IMR-90 (cell line): ENCODE measurements at regions not wholly inside any gene's neighbourhood (a gene's known extent, or its start where the extent isn't known, plus 50 kb on each side); places are given as distances from the start of the nearest gene placed in this dataset.

Experiments used
- ATAC-seq: fragments of 200-7000 bp; cut with Tn5 transposase; 2 replicates; pipeline ENCODE4 v1.9.1; 2020; ENCODE audit warnings: low read depth, mild to moderate bottlenecking, moderate library complexity
- BruUV-seq: library from RNA; stranded (reverse); fragments of 400-500 nt; replicated peaks from 2 replicates; lab custom pipeline; 2021; lab: Mats Ljungman, UMichigan
- CTCF ChIA-PET: fragments of 300-600 bp; formaldehyde crosslinking; extraction: SDS; loops from one replicate; lab custom pipeline; 2021; ENCODE audit warnings: antibody characterized with exemption; lab: Yijun Ruan, JAX
- POLR2A ChIA-PET: fragments of 300-600 bp; sonication (Branson Sonifier 250); formaldehyde crosslinking; loops from one replicate; lab custom pipeline; 2022; ENCODE audit warnings: antibody characterized with exemption; ENCODE audit not compliant: unreplicated experiment; lab: Charles Lee
- DNase-seq: peaks from one replicate; pipeline ENCODE4 v3.0.0; 2013
- H2AFZ ChIP-seq: replicated peaks from 2 replicates; pipeline ENCODE3; 2013; ENCODE audit warnings: low read length, mild to moderate bottlenecking; ENCODE audit not compliant: poor library complexity
- H2AK5ac ChIP-seq: 2 replicates; pipeline ENCODE4 v1.6.1; 2013; ENCODE audit warnings: low read depth, low read length, inconsistent platforms
- H2AK9ac ChIP-seq: replicated peaks from 2 replicates; pipeline ENCODE3; 2013; ENCODE audit warnings: mild to moderate bottlenecking, low read depth, low read length, moderate library complexity; ENCODE audit not compliant: poor library complexity
- H2BK120ac ChIP-seq: 2 replicates; pipeline ENCODE4 v1.6.1; 2013; ENCODE audit warnings: low read depth, low read length, inconsistent platforms
- H2BK15ac ChIP-seq: 3 replicates; pipeline ENCODE4 v1.6.1; 2013; ENCODE audit warnings: low read depth, low read length, inconsistent platforms
- H2BK20ac ChIP-seq: 2 replicates; pipeline ENCODE4 v1.6.1; 2013; ENCODE audit warnings: low read depth, mild to moderate bottlenecking, inconsistent platforms, low read length, moderate library complexity
- H2BK5ac ChIP-seq: 2 replicates; pipeline ENCODE4 v1.6.1; 2013; ENCODE audit warnings: mild to moderate bottlenecking, low read depth, low read length, inconsistent platforms; ENCODE audit not compliant: poor library complexity, severe bottlenecking
- H3K14ac ChIP-seq: replicated peaks from 2 replicates; pipeline ENCODE4 v1.6.1; 2013; ENCODE audit warnings: low read depth, low read length, inconsistent platforms
- H3K18ac ChIP-seq: 2 replicates; pipeline ENCODE4 v1.6.1; 2013; ENCODE audit warnings: low read depth, low read length, control low read depth
- H3K23ac ChIP-seq: 2 replicates; pipeline ENCODE4 v1.6.1; 2013; ENCODE audit warnings: low read depth, low read length, inconsistent platforms
- H3K27ac ChIP-seq: 2 replicates; pipeline ENCODE4 v1.5.1; 2013; ENCODE audit warnings: mild to moderate bottlenecking, control low read depth, low read length; ENCODE audit not compliant: insufficient read depth
- H3K27me3 ChIP-seq: 2 replicates; pipeline ENCODE4 v1.6.1; 2013; ENCODE audit warnings: low read length; ENCODE audit not compliant: control insufficient read depth, insufficient read depth
- H3K36me3 ChIP-seq: 2 replicates; pipeline ENCODE4 v1.6.1; 2013; ENCODE audit warnings: low read length, mixed read lengths; ENCODE audit not compliant: control insufficient read depth, insufficient read depth
- H3K4ac ChIP-seq: 2 replicates; pipeline ENCODE4 v1.6.1; 2013; ENCODE audit warnings: low read depth, low read length, inconsistent platforms
- H3K4me1 ChIP-seq: 2 replicates; pipeline ENCODE4 v1.6.1; 2013; ENCODE audit warnings: low read length, mixed read lengths; ENCODE audit not compliant: control insufficient read depth, insufficient read depth
- H3K4me2 ChIP-seq: 2 replicates; pipeline ENCODE4 v1.6.1; 2013; ENCODE audit warnings: low read depth, mild to moderate bottlenecking, control low read depth, low read length, moderate library complexity
- H3K4me3 ChIP-seq: 2 replicates; pipeline ENCODE4 v1.5.1; 2013; ENCODE audit warnings: low read depth, mild to moderate bottlenecking, control low read depth, low read length, moderate library complexity; ENCODE audit not compliant: insufficient read depth
- H3K56ac ChIP-seq: 2 replicates; pipeline ENCODE4 v1.6.1; 2013; ENCODE audit warnings: low read length, inconsistent platforms; ENCODE audit not compliant: insufficient read depth; ENCODE audit errors: extremely low read depth
- H3K79me1 ChIP-seq, 2 experiments: 2 replicates each; pipeline ENCODE4 v1.6.1; 2013; ENCODE audit warnings: low read length in 2 of 2, inconsistent platforms in 1 of 2, low read depth in 1 of 2
- H3K9ac ChIP-seq: 2 replicates; pipeline ENCODE4 v1.6.1; 2013; ENCODE audit warnings: low read depth, low read length, control low read depth
- H3K9me1 ChIP-seq: 2 replicates; pipeline ENCODE4 v1.6.1; 2013; ENCODE audit warnings: low read length, inconsistent platforms; ENCODE audit not compliant: insufficient read depth
- H3K9me3 ChIP-seq: 2 replicates; pipeline ENCODE4 v1.6.1; 2013; ENCODE audit warnings: low read length; ENCODE audit not compliant: control insufficient read depth, insufficient read depth
- H4K20me1 ChIP-seq: 2 replicates; pipeline ENCODE4 v1.6.1; 2013; ENCODE audit warnings: low read length, inconsistent platforms; ENCODE audit not compliant: insufficient read depth
- H4K5ac ChIP-seq: 2 replicates; pipeline ENCODE4 v1.6.1; 2013; ENCODE audit warnings: mild to moderate bottlenecking, low read depth, low read length, control low read depth
- H4K8ac ChIP-seq, 2 experiments: 2 replicates each; pipeline ENCODE4 v1.6.1; 2013; ENCODE audit warnings: low read depth in 2 of 2, low read length in 2 of 2, control low read depth in 1 of 2, inconsistent platforms in 1 of 2
- H4K91ac ChIP-seq: 2 replicates; pipeline ENCODE4 v1.6.1; 2013; ENCODE audit warnings: low read depth, low read length, inconsistent platforms; ENCODE audit not compliant: insufficient read depth
- BHLHE40 ChIP-seq: fragments of 150-350 bp; IDR thresholded peaks from 2 replicates; pipeline ENCODE4 v1.6.1; 2016; ENCODE audit warnings: mild to moderate bottlenecking, low read depth, low read length
- CHD1 ChIP-seq: IDR thresholded peaks from 2 replicates; pipeline ENCODE4 v1.6.1; 2012; ENCODE audit warnings: low read depth, low read length, improper control_type of control experiment
- FOS ChIP-seq: fragments of 150-350 bp; IDR thresholded peaks from 2 replicates; pipeline ENCODE4 v1.6.1; 2016; ENCODE audit warnings: low read depth, low read length
- MAFK ChIP-seq: IDR thresholded peaks from 2 replicates; pipeline ENCODE4 v1.6.1; 2012; ENCODE audit warnings: low read depth, low read length, improper control_type of control experiment
- MAZ ChIP-seq: IDR thresholded peaks from 2 replicates; pipeline ENCODE4 v1.6.1; 2012; ENCODE audit warnings: low read depth, mild to moderate bottlenecking, low read length, improper control_type of control experiment, moderate library complexity, borderline replicate concordance
- MXI1 ChIP-seq: IDR thresholded peaks from 2 replicates; pipeline ENCODE4 v1.6.1; 2012; ENCODE audit warnings: low read depth, mild to moderate bottlenecking, low read length, moderate library complexity, borderline replicate concordance
- NFE2L2 ChIP-seq: fragments of 150-350 bp; IDR thresholded peaks from 2 replicates; pipeline ENCODE4 v1.6.1; 2016; ENCODE audit warnings: low read depth, mild to moderate bottlenecking, low read length
- RAD21 ChIP-seq: IDR thresholded peaks from 2 replicates; pipeline ENCODE4 v1.6.1; 2012; ENCODE audit warnings: low read length, improper control_type of control experiment
- RCOR1 ChIP-seq: IDR thresholded peaks from 2 replicates; pipeline ENCODE4 v1.6.1; 2012; ENCODE audit warnings: mild to moderate bottlenecking, low read length, improper control_type of control experiment; ENCODE audit not compliant: insufficient replicate concordance
- RFX5 ChIP-seq: IDR thresholded peaks from 2 replicates; pipeline ENCODE4 v1.8.0; 2012; ENCODE audit warnings: low read depth, mild to moderate bottlenecking, low read length, moderate library complexity
- SMC3 ChIP-seq: fragments of 150-350 bp; IDR thresholded peaks from 2 replicates; pipeline ENCODE4 v1.6.1; 2016; ENCODE audit warnings: low read depth, mild to moderate bottlenecking, antibody characterized with exemption, low read length, moderate library complexity
- WGBS, 2 experiments: methylation state at CpG; one replicate each; pipeline versions ENCODE4 v1.1.5 to v1.1.7; 2013; ENCODE audit warnings: missing lambda C conversion rate in 2 of 2; ENCODE audit not compliant: insufficient read length in 1 of 2; ENCODE audit errors: extremely low coverage in 2 of 2; 5-methylcytosine and 5-hydroxymethylcytosine counted together
- dilution Hi-C: fragments of 300-500 bp; cut with HindIII; formaldehyde crosslinking; loops from one replicate; pipeline ENCODE4 v1.14.3; 2018; ENCODE audit warnings: low sequenced_read_pairs; ENCODE audit not compliant: unreplicated experiment
- in situ Hi-C: fragments of 300-500 bp; cut with MboI; formaldehyde crosslinking; loops from 3 replicates; pipeline ENCODE4 v1.14.3; 2019; ENCODE audit warnings: low sequenced_read_pairs, inconsistent platforms, mixed read lengths
- intact Hi-C: fragments of 100-400 bp; cut with micrococcal nuclease; formaldehyde crosslinking; loops from 2 replicates; pipeline ENCODE4 v1.10.0; 2022
- TF ChIP-seq, protein P1 (sequence below): fragments of 150-350 bp; IDR thresholded peaks from 2 replicates; pipeline ENCODE4 v1.6.1; 2016; ENCODE audit warnings: low read depth, mild to moderate bottlenecking, low read length, moderate library complexity, borderline replicate concordance
- TF ChIP-seq, protein P2 (sequence below): fragments of 150-350 bp; IDR thresholded peaks from 2 replicates; pipeline ENCODE4 v1.6.1; 2017; ENCODE audit warnings: mild to moderate bottlenecking, antibody characterized with exemption, low read length, low read depth
- TF ChIP-seq, protein P3 (sequence below): conservative IDR thresholded peaks from 2 replicates; pipeline ENCODE4 v1.5.1; 2012; ENCODE audit warnings: mild to moderate bottlenecking, low read depth, low read length, improper control_type of control experiment

DNA sequence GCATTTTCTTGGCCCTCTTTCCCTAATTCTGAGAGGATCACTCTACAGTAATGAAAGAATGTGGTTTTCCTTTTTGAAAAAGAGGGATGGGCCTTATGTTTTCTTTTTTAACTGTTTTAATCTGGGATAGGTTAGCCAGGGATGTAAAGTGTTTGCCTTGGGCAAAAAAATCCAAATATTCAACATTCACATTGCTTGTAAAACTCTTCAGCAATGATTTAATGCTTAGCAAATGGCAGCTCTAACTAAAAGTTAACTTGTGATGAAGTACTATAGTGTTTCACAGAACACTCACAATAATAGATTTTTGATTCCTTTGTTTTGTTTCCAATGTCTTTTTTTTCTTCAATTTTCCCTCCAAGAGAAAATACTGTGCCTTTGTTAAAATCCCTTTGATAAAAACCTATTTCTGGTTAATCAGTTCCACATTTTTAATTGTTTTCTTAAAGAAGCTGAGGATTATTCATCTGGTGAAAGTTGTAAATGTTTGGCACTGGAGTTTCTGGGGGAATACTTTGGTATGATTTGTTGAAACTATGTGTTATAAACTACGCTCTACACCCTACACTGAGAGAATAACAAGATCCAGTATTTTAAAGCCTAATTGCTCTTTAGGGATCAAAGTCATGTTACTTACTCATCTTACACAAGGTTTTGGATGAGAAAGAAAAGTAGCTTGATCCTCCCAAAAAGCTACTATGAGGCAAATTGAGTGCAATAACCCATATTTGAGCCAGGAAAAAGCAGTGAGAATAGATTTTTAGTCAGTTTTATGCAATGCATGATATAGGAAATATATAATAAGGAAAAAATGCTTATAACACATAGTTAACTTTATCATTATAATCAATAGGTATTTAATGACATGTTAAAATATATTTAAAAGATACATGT is 335.8 kb downstream of the EPHA7 start:
- no peak overlapping the region for H3K56ac ChIP-seq
- intact Hi-C loops, result no loop called here
- no peaks in the 10 kb centered on the region for H3K9me3 ChIP-seq
- no peak overlapping the region for H3K14ac ChIP-seq
- H4K91ac ChIP-seq, result no peak overlapping the region
- H2BK15ac ChIP-seq, result no peak overlapping the region
- ChIA-PET POLR2A (no interaction called here), CTCF (no interaction called here)
- no peak overlapping the region for H3K4me3 ChIP-seq
- no TSS peak for BruUV-seq
- no peak overlapping the region for H2AFZ ChIP-seq
- H3K27me3 ChIP-seq, result no peaks in the 10 kb centered on the region
- no peak overlapping the region for H4K5ac ChIP-seq
- H3K36me3 ChIP-seq, result no peaks in the 10 kb centered on the region
- DNase-seq (no peak), ATAC-seq (no peak)
- no peak overlapping the region for H3K4me2 ChIP-seq
- no peak overlapping the region for H3K9ac ChIP-seq
- in situ Hi-C loops, result no loop called here
- no peak overlapping the region for H3K27ac ChIP-seq
- dilution Hi-C loops, result no loop called here
- no peaks in the 10 kb centered on the region for H4K20me1 ChIP-seq
- H4K8ac ChIP-seq, result no peak overlapping the region
- no peak overlapping the region for H2BK5ac ChIP-seq
- no peak overlapping the region for H2BK120ac ChIP-seq
- no peak overlapping the region for H3K23ac ChIP-seq
- no CpG with 5 or more reads among the region's 1 CpG for WGBS, 2 experiments
- H2AK5ac ChIP-seq, result no peak overlapping the region
- H3K18ac ChIP-seq, result no peak overlapping the region
- TF ChIP-seq, protein P1, sequence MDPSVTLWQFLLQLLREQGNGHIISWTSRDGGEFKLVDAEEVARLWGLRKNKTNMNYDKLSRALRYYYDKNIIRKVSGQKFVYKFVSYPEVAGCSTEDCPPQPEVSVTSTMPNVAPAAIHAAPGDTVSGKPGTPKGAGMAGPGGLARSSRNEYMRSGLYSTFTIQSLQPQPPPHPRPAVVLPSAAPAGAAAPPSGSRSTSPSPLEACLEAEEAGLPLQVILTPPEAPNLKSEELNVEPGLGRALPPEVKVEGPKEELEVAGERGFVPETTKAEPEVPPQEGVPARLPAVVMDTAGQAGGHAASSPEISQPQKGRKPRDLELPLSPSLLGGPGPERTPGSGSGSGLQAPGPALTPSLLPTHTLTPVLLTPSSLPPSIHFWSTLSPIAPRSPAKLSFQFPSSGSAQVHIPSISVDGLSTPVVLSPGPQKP, result no peak
- TF ChIP-seq RCOR1 (no peak), FOS (no peak), CHD1 (no peak), BHLHE40 (no peak), MXI1 (no peak), MAZ (no peak), SMC3 (no peak), NFE2L2 (no peak), MAFK (no peak), RFX5 (no peak), RAD21 (no peak)
- TF ChIP-seq, protein P2, sequence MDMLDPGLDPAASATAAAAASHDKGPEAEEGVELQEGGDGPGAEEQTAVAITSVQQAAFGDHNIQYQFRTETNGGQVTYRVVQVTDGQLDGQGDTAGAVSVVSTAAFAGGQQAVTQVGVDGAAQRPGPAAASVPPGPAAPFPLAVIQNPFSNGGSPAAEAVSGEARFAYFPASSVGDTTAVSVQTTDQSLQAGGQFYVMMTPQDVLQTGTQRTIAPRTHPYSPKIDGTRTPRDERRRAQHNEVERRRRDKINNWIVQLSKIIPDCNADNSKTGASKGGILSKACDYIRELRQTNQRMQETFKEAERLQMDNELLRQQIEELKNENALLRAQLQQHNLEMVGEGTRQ, result no peak
- TF ChIP-seq, protein P3, sequence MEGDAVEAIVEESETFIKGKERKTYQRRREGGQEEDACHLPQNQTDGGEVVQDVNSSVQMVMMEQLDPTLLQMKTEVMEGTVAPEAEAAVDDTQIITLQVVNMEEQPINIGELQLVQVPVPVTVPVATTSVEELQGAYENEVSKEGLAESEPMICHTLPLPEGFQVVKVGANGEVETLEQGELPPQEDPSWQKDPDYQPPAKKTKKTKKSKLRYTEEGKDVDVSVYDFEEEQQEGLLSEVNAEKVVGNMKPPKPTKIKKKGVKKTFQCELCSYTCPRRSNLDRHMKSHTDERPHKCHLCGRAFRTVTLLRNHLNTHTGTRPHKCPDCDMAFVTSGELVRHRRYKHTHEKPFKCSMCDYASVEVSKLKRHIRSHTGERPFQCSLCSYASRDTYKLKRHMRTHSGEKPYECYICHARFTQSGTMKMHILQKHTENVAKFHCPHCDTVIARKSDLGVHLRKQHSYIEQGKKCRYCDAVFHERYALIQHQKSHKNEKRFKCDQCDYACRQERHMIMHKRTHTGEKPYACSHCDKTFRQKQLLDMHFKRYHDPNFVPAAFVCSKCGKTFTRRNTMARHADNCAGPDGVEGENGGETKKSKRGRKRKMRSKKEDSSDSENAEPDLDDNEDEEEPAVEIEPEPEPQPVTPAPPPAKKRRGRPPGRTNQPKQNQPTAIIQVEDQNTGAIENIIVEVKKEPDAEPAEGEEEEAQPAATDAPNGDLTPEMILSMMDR, result no peak
- H3K4me1 ChIP-seq, result no peaks in the 10 kb centered on the region
- no peak overlapping the region for H3K4ac ChIP-seq
- H2BK20ac ChIP-seq, result no peak overlapping the region
- no peaks in the 10 kb centered on the region for H3K79me1 ChIP-seq
- no peaks in the 10 kb centered on the region for H3K9me1 ChIP-seq
- no peak overlapping the region for H2AK9ac ChIP-seq
